ENCODE measurements at regions not wholly inside any gene's neighbourhood (a gene's known extent, or its start where the extent isn't known, plus 50 kb on each side); places are given as distances from the start of the nearest gene placed in this dataset.

DNA sequence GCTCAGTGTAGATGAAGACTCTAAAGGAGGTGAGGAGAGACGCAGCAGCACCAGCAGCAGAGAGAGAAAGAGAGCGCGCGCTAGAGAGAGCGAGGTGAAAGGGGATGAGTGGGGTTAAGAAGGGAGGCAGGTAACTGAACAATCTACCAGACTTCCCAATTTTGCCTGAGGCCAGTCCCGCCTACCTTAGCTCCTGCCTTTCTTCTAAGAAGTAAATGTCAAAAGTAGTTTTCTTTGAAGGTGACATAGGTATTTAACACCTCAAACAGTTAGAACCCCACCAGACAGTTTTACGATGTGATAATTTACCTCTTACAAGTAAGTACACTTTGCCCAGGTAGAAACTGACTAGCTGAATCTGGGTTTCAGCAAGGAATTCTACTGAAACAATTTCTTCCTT is 132.0 kb upstream of the EEF1E1 start:
- no peak overlapping the region for H3K9ac ChIP-seq (ENCODE audit: insufficient read depth, low read length, poor library complexity, severe bottlenecking)
- Mint-ChIP-seq H3K27ac (peak overlapping the region in 1 of 7 donors; percentile 79), H3K9me3 (no peaks in the 10 kb centered on the region), H3K36me3 (no peaks in the 10 kb centered on the region), H3K4me3 (no peak overlapping the region), H3K4me1 (no peaks in the 10 kb centered on the region), H3K27me3 (ENCODE audit: low read depth in 3 of 3) (peaks cover 2 to 5% (median 5%) of the 10 kb centered on the region in 3 donors)
- H3K36me3 ChIP-seq (replicated peaks in 1 of 2; ENCODE audit: control insufficient read depth in 1 of 2, insufficient read depth in 2 of 2, low read length in 2 of 2) = no peaks in the 10 kb centered on the region
- intact Hi-C loops (cut with micrococcal nuclease) = no loop called here
- no peaks in the 10 kb centered on the region for H3K4me1 ChIP-seq (ENCODE audit: control insufficient read depth in 1 of 2, insufficient read depth in 2 of 2, low read length in 2 of 2)
- no peak overlapping the region for H2AFZ ChIP-seq (ENCODE audit: insufficient read depth, low read depth, low read length, poor library complexity, severe bottlenecking)
- no peak overlapping the region for H3K27ac ChIP-seq (ENCODE audit: low read depth in 1 of 2, low read length in 2 of 2)
- no peak overlapping the region for H3K4me2 ChIP-seq (replicated peaks; ENCODE audit: extremely low read depth, low read length, poor library complexity, severe bottlenecking)
- peaks cover 0 to 2% of the 10 kb centered on the region in 2 donors for H3K27me3 ChIP-seq (ENCODE audit: control insufficient read depth in 2 of 2, insufficient read depth in 2 of 2, low read length in 2 of 2)
- no peaks in the 10 kb centered on the region for H4K20me1 ChIP-seq (ENCODE audit: insufficient read depth, low read length)
- TF ChIP-seq, protein P1, sequence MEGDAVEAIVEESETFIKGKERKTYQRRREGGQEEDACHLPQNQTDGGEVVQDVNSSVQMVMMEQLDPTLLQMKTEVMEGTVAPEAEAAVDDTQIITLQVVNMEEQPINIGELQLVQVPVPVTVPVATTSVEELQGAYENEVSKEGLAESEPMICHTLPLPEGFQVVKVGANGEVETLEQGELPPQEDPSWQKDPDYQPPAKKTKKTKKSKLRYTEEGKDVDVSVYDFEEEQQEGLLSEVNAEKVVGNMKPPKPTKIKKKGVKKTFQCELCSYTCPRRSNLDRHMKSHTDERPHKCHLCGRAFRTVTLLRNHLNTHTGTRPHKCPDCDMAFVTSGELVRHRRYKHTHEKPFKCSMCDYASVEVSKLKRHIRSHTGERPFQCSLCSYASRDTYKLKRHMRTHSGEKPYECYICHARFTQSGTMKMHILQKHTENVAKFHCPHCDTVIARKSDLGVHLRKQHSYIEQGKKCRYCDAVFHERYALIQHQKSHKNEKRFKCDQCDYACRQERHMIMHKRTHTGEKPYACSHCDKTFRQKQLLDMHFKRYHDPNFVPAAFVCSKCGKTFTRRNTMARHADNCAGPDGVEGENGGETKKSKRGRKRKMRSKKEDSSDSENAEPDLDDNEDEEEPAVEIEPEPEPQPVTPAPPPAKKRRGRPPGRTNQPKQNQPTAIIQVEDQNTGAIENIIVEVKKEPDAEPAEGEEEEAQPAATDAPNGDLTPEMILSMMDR (IDR thresholded peaks at IDR 0.05) = no peak
- WGBS (ENCODE audit: insufficient coverage) = no CpG with 5 or more reads among the region's 7 CpGs
- no peaks in the 10 kb centered on the region for H3K9me3 ChIP-seq (replicated peaks in 1 of 2; ENCODE audit: control insufficient read depth in 1 of 2, insufficient read depth in 1 of 2, low read length in 2 of 2)
- H3K4me3 ChIP-seq (replicated peaks in 1 of 3; ENCODE audit: low read depth in 2 of 3, low read length in 3 of 3) = no peak overlapping the region
- no peak for DNase-seq
- H3K79me2 ChIP-seq (ENCODE audit: insufficient read depth, low read length) = no peaks in the 10 kb centered on the region

DNA sequence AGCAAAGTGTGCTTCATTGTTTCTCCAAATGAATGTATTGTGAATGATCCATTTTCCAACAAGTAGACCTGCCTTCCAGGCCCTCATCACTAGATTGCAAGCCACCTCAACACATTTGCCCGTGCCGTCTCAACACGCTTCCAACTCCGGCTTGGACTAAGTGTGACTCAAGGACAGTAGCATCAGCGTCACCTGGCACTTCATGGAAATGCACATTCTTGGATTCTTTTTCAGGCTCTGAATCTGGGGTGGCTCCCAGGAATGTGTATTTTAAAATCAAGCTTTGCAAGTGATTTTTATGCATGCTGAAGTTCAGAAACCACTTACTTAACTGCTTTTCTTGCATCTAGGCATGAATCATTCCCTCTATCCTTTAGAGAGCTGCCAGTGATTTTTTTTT is 129.6 kb upstream of the EEF1E1 start:
- H3K4me1 Mint-ChIP-seq = no peaks in the 10 kb centered on the region
- H2AFZ ChIP-seq (ENCODE audit: insufficient read depth, low read depth, low read length, poor library complexity, severe bottlenecking) = no peak overlapping the region
- TF ChIP-seq, protein P1 (IDR thresholded peaks at IDR 0.05) = no peak
- no peaks in the 10 kb centered on the region for H3K36me3 Mint-ChIP-seq
- no peak overlapping the region for H3K4me3 Mint-ChIP-seq
- H3K27me3 Mint-ChIP-seq (ENCODE audit: low read depth in 3 of 3) = peaks cover 3 to 6% (median 5%) of the 10 kb centered on the region in 3 donors
- no peak overlapping the region for H3K27ac Mint-ChIP-seq
- no peaks in the 10 kb centered on the region for H3K9me3 ChIP-seq (replicated peaks in 1 of 2; ENCODE audit: control insufficient read depth in 1 of 2, insufficient read depth in 1 of 2, low read length in 2 of 2)
- H3K79me2 ChIP-seq (ENCODE audit: insufficient read depth, low read length) = no peaks in the 10 kb centered on the region
- H3K27ac ChIP-seq (ENCODE audit: low read depth in 1 of 2, low read length in 2 of 2) = no peak overlapping the region
- H3K27me3 ChIP-seq (ENCODE audit: control insufficient read depth in 2 of 2, insufficient read depth in 2 of 2, low read length in 2 of 2) = peaks cover 0 to 2% of the 10 kb centered on the region in 2 donors
- 85% methylated on average over 3 of the region's 5 CpGs for WGBS (ENCODE audit: insufficient coverage)
- no peak overlapping the region for H3K4me2 ChIP-seq (replicated peaks; ENCODE audit: extremely low read depth, low read length, poor library complexity, severe bottlenecking)
- no peaks in the 10 kb centered on the region for H3K36me3 ChIP-seq (replicated peaks in 1 of 2; ENCODE audit: control insufficient read depth in 1 of 2, insufficient read depth in 2 of 2, low read length in 2 of 2)
- no peak for DNase-seq
- intact Hi-C loops (cut with micrococcal nuclease) = no loop called here
- H4K20me1 ChIP-seq (ENCODE audit: insufficient read depth, low read length) = no peaks in the 10 kb centered on the region
- no peaks in the 10 kb centered on the region for H3K4me1 ChIP-seq (ENCODE audit: control insufficient read depth in 1 of 2, insufficient read depth in 2 of 2, low read length in 2 of 2)
- no peaks in the 10 kb centered on the region for H3K9me3 Mint-ChIP-seq
- no peak overlapping the region for H3K4me3 ChIP-seq (replicated peaks in 1 of 3; ENCODE audit: low read depth in 2 of 3, low read length in 3 of 3)
- no peak overlapping the region for H3K9ac ChIP-seq (ENCODE audit: insufficient read depth, low read length, poor library complexity, severe bottlenecking)
